HG02642 (cell line): ENCODE measurements at regions not wholly inside any gene's neighbourhood (a gene's known extent, or its start where the extent isn't known, plus 50 kb on each side); places are given as distances from the start of the nearest gene placed in this dataset.
"Not testable (repeated sequence)": the region's sequence is repeated elsewhere in the genome, so short reads cannot be mapped to it uniquely, and the experiment has no call there.

Experiments
- ATAC-seq: cut with Tn5 transposase; IDR thresholded peaks from one replicate; pipeline ENCODE4 v1.9.1; 2021; ENCODE audit warnings: mild to moderate bottlenecking; ENCODE audit not compliant: unreplicated experiment, poor library complexity

DNA sequence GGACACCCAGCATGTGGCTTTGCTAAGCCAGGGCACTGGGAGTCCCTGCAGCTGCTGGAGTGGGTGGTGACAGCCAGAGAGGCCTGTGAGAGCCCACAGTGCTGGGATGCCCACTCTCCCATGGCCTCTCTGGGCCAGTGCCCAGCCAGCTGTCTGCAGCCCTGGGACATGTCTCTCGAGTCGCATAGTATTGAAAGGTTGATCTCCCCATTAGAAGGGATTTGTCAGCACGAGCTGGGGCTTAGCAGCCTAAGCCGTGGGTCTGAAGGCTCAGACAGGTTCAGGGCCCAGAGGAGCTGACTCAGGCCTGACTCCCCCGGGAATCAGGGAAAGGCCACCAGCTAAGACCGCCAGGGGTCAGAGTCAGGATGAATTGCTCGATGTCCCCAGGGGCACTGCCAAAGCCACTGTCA is 53.5 kb downstream of the FOXD2 start:
- no peak for ATAC-seq

DNA sequence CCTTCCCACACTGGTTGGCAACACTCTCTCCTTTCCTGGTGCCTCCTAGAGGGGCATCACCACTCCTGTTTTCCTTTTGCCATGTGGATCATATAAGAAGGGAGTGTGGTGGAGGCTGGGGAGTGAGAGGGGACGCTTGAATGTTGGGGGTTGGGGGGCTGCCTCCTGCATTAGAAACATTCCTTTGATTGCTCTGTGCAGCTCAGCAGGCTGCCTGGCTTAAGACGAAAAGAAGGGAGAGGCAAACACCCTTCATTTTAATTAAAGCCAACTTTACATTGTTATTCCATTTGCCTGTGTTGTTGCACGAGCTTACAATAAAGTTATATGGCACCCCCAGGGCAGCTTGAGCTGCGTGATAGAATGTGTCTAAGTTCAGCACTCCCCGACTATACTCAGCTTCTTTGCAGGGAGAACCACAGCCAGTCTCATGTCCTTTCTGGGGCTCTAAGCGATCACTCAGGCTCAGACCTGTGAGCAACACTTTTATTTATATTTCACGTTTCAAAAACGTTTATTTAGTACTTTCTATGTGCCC is 57.4 kb downstream of the FOXD2 start:
- ATAC-seq = no peak

- no peak for ATAC-seq
Observed at GRCh38 chr1:47498551-47498950, 60.7 kb downstream of the FOXD2 start.

- ATAC-seq = no peak
Observed at GRCh38 chr1:47501069-47501468, 63.2 kb downstream of the FOXD2 start.

GRCh38 chr1:47502746-47503370 is 65.0 kb downstream of the FOXD2 start:
- no peak for ATAC-seq

- ATAC-seq = not testable (repeated sequence)
Observed at GRCh38 chr1:47504840-47505239, 67.0 kb downstream of the FOXD2 start.

DNA sequence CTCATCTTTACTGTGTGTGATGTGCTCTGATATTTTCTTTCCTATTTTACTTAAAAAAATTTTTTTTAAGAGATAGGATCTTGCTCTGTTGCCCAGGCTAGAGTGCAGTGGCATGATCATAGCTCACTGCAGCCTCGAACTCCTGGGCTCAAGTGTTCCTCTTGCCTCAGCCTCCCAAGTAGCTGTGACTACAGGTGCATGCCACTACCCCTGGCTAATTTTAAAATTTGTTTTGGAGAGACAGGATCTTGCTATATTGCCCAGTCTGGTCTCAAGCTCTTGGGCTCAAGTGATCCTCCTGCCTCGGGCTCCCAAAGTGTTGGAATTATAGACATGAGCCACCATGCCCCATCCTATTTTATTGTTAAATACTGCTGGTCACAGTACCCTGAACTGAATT is 67.4 kb downstream of the FOXD2 start:
- no peak for ATAC-seq

- ATAC-seq = no peak
Observed at GRCh38 chr1:47506053-47506452, 68.2 kb downstream of the FOXD2 start.

GRCh38 chr1:47507144-47507543 is 69.3 kb downstream of the FOXD2 start:
- ATAC-seq = no peak

- no peak for ATAC-seq
Observed at GRCh38 chr1:47507881-47508701, 70.2 kb downstream of the FOXD2 start.

DNA sequence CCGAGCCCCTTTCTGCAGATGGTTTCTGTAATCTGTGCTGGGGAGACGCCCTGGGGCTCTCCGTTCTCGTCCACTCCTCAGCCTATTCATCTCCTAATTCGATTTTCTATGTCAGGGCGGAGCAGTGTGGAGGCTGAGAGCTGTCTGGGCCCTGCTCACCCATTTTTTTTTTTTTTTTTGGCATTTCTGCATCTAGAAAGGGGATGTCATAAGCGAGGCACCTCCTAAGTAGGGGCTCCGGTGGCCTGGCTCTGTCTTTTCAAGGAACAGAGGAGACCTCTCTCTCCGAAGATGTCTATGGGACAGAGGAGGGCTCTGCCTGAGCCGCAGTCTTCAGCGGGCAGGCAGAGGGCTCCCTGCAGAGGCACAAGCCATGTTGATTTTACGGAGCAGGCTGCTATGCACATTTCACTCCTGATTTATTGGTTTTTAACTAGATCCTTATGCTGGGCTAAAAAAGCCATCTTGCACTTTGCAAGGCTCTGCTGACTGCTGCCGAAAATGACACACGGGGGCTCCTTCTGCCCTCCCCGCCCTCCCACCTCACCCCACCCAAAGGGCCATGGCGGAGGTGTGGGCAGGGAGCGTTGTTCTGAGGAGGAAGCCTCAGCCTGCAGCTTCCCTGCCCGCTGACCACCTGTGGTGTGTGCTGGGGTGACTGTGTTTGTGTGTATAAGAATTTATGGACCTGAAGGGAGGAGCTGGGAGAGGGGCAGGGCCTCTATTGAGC is 71.0 kb downstream of the FOXD2 start:
- no peak for ATAC-seq

GRCh38 chr1:47510282-47510811 is 72.5 kb downstream of the FOXD2 start:
- ATAC-seq = no peak

DNA sequence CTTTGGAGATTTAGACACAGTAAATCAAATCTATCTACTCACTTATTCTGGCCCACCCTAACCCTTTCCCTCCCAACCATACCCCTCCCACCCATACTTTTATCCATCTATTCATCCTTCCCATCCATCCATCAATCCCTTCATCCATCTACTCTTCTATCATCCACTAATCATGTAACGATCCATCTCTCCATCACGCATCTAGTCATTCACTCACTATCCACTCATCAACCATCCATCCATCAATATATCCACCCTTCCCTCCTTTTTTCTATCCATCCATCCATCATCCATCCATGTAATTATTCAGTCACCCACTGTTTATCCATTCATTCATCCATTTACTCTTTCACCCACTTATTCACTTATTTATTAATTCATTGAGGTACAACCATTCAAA is 74.0 kb downstream of the FOXD2 start:
- ATAC-seq = no peak

DNA sequence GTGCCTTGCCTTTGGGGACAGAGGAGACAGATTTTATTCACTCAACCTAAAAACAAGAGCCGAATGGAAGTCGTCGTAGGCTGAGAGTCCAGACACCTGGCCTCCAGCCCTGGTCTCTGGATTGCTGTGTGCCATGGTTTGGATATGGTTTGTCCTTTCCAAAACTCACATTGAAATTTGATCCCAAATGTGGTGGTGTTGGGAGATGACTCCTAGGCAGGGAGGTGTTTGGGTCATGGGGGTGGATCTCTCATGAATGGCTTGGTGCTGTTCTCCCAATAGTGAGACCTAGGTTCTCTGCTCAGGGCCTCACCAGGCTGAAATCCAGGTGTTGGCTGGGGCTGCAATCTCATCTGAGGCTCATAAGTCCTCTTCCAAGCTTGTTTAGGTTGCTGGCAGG is 75.5 kb downstream of the FOXD2 start:
- ATAC-seq = no peak

- no peak for ATAC-seq
Observed at GRCh38 chr1:47514229-47514628, 76.4 kb downstream of the FOXD2 start.

DNA sequence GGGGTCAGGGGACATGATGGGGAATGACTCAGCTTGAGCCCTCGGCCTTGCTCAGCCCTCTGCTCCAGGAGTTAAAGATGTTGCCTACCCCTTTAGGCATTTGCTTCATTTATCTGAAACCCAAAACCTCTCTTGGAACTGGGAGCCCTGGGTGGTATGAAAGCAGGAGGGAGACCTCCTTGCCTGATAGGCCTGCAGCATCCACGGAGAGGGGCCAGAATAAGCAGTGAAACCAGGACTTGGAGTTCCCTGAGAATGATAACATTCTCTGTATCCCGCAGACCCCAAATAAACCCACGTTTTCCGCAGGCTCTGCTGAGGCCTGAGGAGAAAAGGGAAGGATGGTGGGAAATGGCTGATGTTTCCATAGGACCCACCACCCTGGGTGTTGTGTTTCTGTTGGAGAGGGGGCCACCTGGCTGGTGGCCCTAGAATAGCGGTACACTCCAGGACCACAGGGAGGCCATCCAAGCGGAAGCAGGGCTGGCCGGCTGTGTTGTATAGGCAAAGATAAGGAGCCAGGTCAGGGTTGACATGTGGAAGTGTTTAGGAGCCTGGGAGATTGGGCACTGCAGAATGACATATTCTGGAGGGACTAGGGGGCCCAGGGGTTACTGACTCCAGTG is 77.4 kb downstream of the FOXD2 start:
- no peak for ATAC-seq

- ATAC-seq = no peak
Observed at GRCh38 chr1:47517946-47518345, 80.1 kb downstream of the FOXD2 start.

DNA sequence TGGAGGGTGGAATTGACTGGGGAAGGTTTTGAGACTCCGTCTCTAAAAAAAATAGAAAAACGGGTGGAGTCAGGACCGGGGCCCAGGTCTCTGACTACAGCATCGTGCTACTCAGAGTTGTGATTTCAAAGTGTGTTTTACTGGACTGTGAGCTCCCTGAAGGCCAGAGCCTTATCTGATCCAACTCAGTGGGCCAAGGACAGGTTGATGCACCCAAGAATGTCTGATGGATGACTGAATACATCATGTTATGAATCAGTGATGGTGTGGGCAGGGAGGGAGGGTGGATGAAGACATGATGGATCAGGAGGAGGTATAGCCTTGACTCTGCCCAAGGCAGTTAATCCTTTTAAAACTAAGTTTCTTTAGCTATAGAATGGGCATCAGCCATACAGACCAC is 81.6 kb downstream of the FOXD2 start:
- no peak for ATAC-seq

GRCh38 chr1:47519971-47520370 is 82.1 kb downstream of the FOXD2 start:
- no peak for ATAC-seq
